ENCODE measurements at regions not wholly inside any gene's neighbourhood (a gene's known extent, or its start where the extent isn't known, plus 50 kb on each side); places are given as distances from the start of the nearest gene placed in this dataset.

- H3K4me1 Mint-ChIP-seq, result no peaks in the 10 kb centered on the region
- H3K27me3 Mint-ChIP-seq, result no peaks in the 10 kb centered on the region
- peaks cover 9 to 31% of the 10 kb centered on the region in 2 donors for H3K9me3 Mint-ChIP-seq
- H3K4me3 Mint-ChIP-seq, result no peak overlapping the region
- no peak overlapping the region for H3K27ac Mint-ChIP-seq
- ATAC-seq (no peak), DNase-seq (no peak)
Observed at GRCh38 chr7:69149804-69150782, 448.2 kb upstream of the AUTS2 start.

DNA sequence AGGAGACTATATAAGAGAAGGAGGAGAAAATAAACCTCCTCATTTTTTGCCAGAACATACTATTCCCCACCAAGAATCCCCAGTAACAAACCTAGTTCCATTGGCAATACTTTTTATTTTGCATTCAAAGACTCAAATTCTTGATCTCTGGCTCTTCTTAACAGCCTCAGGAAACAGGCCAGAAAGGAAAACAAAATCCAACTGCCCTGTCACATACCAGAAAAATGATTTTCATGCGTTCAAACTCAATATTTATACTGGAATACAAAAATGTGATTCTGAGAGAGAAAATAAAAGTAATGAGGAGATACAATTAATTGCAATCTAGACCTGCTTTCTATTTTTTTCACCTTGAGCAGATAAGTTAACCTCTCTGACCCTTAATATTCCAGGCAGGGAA, 435.9 kb upstream of the AUTS2 start:
- ATAC-seq (no peak), DNase-seq (no peak)
- no peaks in the 10 kb centered on the region for H3K27me3 Mint-ChIP-seq
- H3K27ac Mint-ChIP-seq, result no peak overlapping the region
- no peaks in the 10 kb centered on the region for H3K4me1 Mint-ChIP-seq
- H3K4me3 Mint-ChIP-seq, result no peak overlapping the region
- peaks cover 0 to 5% of the 10 kb centered on the region in 2 donors for H3K9me3 Mint-ChIP-seq

- ATAC-seq (no peak), DNase-seq (no peak)
- no peaks in the 10 kb centered on the region for H3K27me3 Mint-ChIP-seq
- H3K4me1 Mint-ChIP-seq, result no peaks in the 10 kb centered on the region
- peaks cover 0 to 5% of the 10 kb centered on the region in 2 donors for H3K9me3 Mint-ChIP-seq
- H3K4me3 Mint-ChIP-seq, result no peak overlapping the region
- no peak overlapping the region for H3K27ac Mint-ChIP-seq
Observed at GRCh38 chr7:69162931-69163670, 435.2 kb upstream of the AUTS2 start.

- Mint-ChIP-seq H3K9me3 (peaks cover 0 to 5% of the 10 kb centered on the region in 2 donors), H3K4me1 (no peaks in the 10 kb centered on the region), H3K27ac (no peak overlapping the region), H3K27me3 (no peaks in the 10 kb centered on the region), H3K4me3 (no peak overlapping the region)
- DNase-seq, result no peak
- ATAC-seq, result no peak
Observed at GRCh38 chr7:69166979-69167516, 431.2 kb upstream of the AUTS2 start.

GRCh38 chr7:69169386-69169785, 428.9 kb upstream of the AUTS2 start:
- Mint-ChIP-seq H3K4me1 (no peaks in the 10 kb centered on the region), H3K9me3 (no peaks in the 10 kb centered on the region), H3K4me3 (no peak overlapping the region), H3K27ac (no peak overlapping the region), H3K27me3 (no peaks in the 10 kb centered on the region)
- DNase-seq, result no peak
- no peak for ATAC-seq

GRCh38 chr7:69172357-69173077, 425.8 kb upstream of the AUTS2 start:
- Mint-ChIP-seq H3K9me3 (peaks cover 0 to 7% of the 10 kb centered on the region in 2 donors), H3K27ac (no peak overlapping the region), H3K4me3 (no peak overlapping the region), H3K27me3 (no peaks in the 10 kb centered on the region), H3K4me1 (no peaks in the 10 kb centered on the region)
- ATAC-seq (no peak), DNase-seq (no peak)

GRCh38 chr7:69173341-69173740, 424.9 kb upstream of the AUTS2 start:
- Mint-ChIP-seq H3K27me3 (no peaks in the 10 kb centered on the region), H3K9me3 (peaks cover 0 to 7% of the 10 kb centered on the region in 2 donors), H3K27ac (no peak overlapping the region), H3K4me1 (no peaks in the 10 kb centered on the region), H3K4me3 (no peak overlapping the region)
- DNase-seq (no peak), ATAC-seq (no peak)

- Mint-ChIP-seq H3K4me1 (no peaks in the 10 kb centered on the region), H3K9me3 (peaks cover 0 to 7% of the 10 kb centered on the region in 2 donors), H3K27me3 (no peaks in the 10 kb centered on the region), H3K4me3 (no peak overlapping the region), H3K27ac (no peak overlapping the region)
- DNase-seq (no peak), ATAC-seq (no peak)
Observed at GRCh38 chr7:69173846-69174245, 424.4 kb upstream of the AUTS2 start.

GRCh38 chr7:69176841-69177240, 421.4 kb upstream of the AUTS2 start:
- H3K4me1 Mint-ChIP-seq, result no peaks in the 10 kb centered on the region
- H3K27me3 Mint-ChIP-seq, result no peaks in the 10 kb centered on the region
- H3K9me3 Mint-ChIP-seq, result peaks cover 0 to 7% of the 10 kb centered on the region in 2 donors
- ATAC-seq (no peak), DNase-seq (no peak)
- no peak overlapping the region for H3K4me3 Mint-ChIP-seq
- H3K27ac Mint-ChIP-seq, result no peak overlapping the region

GRCh38 chr7:69177461-69177861, 420.8 kb upstream of the AUTS2 start:
- no peak overlapping the region for H3K27ac Mint-ChIP-seq
- H3K9me3 Mint-ChIP-seq, result peaks cover 2 to 11% of the 10 kb centered on the region in 2 donors
- DNase-seq, result no peak
- ATAC-seq, result no peak
- no peaks in the 10 kb centered on the region for H3K27me3 Mint-ChIP-seq
- H3K4me1 Mint-ChIP-seq, result peaks cover 3% of the 10 kb centered on the region
- H3K4me3 Mint-ChIP-seq, result no peak overlapping the region

- Mint-ChIP-seq H3K4me1 (peaks cover 9% of the 10 kb centered on the region), H3K9me3 (peaks cover 6 to 16% of the 10 kb centered on the region in 2 donors), H3K27ac (no peak overlapping the region), H3K4me3 (no peak overlapping the region), H3K27me3 (no peaks in the 10 kb centered on the region)
- DNase-seq (no peak), ATAC-seq (no peak)
Observed at GRCh38 chr7:69177941-69178494, 420.3 kb upstream of the AUTS2 start.

DNA sequence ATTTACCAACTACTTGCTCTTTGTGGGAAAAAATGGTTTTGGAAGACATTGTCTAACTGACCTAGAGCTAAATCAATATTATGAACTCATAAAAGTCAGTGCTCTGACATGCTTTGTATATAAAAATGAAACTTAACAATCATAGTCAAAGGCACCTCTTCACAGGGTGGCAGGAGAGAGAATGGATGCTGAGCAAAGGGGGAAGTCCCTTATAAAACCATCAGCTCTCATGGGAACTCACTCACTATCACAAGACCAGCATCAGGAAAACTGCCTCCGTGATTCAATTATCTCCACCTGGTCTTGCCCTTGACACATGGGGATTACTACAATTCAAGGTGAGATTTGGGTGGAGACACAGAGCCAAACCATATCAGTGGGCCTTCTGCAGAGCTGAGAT, 417.6 kb upstream of the AUTS2 start:
- H3K4me1 Mint-ChIP-seq, result peaks cover 17% of the 10 kb centered on the region
- DNase-seq, result no peak
- H3K27ac Mint-ChIP-seq, result no peak overlapping the region
- no peaks in the 10 kb centered on the region for H3K27me3 Mint-ChIP-seq
- peaks cover 6 to 10% of the 10 kb centered on the region in 2 donors for H3K9me3 Mint-ChIP-seq
- no peak for ATAC-seq
- no peak overlapping the region for H3K4me3 Mint-ChIP-seq

DNA sequence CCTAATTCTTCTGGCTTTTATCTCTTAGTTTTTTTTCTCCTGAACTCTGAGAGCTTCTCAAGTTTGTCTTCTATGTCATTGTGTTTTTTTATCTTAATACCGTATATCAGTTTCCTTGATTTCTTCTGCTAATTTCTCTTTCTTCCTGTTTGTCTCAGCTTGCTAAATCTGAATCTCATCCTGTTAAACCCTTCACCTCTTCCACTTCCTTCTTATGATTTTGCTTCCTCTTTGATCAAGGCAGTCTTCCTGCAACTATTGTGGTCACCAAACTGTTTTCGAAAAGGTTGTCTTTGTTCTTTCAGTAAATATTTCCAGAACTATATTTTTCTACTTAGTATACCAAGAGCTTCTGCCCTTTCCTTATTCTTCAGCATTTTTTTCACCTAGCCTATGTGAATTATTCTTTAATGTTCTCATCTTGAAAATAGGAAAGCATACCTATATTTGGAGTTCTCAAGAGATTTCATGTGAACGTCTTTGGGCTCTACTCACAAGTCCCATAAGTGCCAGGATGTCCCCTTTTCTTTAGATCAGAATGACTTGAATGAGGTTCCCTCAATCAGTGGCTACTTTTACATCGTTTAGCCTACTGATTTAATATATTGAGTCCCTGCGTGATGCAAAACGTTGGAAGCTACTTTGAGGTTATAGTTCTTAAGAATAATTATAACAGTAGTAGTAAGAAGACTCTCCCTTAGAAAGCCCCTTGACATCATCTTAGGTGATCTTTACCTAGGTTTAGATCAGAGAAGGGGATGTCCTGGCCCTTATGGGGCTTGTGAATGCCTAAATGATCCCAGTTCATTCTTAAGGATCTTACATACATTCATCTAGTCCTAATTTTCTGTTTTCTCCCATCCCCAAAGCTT, 415.4 kb upstream of the AUTS2 start:
- no peak for ATAC-seq
- no peak for DNase-seq
- Mint-ChIP-seq H3K4me1 (peaks cover 17% of the 10 kb centered on the region), H3K9me3 (peaks cover 11 to 12% of the 10 kb centered on the region in 2 donors), H3K27me3 (no peaks in the 10 kb centered on the region), H3K27ac (peak overlapping the region in 1 of 2 donors; percentile 82), H3K4me3 (no peak overlapping the region)

DNA sequence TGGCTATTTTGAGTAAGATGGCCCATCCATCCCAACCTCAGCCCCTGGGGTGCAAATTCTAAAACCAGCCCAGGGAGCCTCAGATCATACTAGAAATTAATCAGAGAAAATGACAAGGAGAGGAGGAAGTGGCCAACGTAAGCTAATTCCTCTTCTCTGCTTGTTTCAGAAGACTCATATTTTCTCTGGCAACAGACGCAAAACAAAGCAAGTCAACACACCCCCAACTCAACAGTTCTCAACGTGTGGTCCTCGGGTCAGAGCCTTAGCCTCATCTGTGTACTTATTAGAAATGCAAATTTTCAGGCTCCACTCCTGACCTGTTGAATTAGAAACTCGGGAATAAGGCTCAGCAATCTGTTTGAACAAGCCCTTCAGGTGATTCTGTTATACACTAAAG, 413.9 kb upstream of the AUTS2 start:
- H3K4me1 Mint-ChIP-seq, result peaks cover 17% of the 10 kb centered on the region
- no peak for ATAC-seq
- no peak for DNase-seq
- peaks cover 11 to 16% of the 10 kb centered on the region in 2 donors for H3K9me3 Mint-ChIP-seq
- H3K27me3 Mint-ChIP-seq, result no peaks in the 10 kb centered on the region
- peak overlapping the region in 1 of 2 donors; percentile 41 for H3K27ac Mint-ChIP-seq
- H3K4me3 Mint-ChIP-seq, result peak overlapping the region in 1 of 2 donors; percentile 4

All from stimulated activated naive CD8-positive, alpha-beta T cell treated with anti-CD3 and anti-CD28 coated beads, Interleukin-15, amount 100 ng/mL, for 72 hours (primary cell).